K562 (cell line): ENCODE measurements at regions not wholly inside any gene's neighbourhood (a gene's known extent, or its start where the extent isn't known, plus 50 kb on each side); places are given as distances from the start of the nearest gene placed in this dataset.

Experiments used
- CBFB ChIP-seq: sonication (generic); formaldehyde crosslinking; IDR thresholded peaks from 2 replicates; pipeline ENCODE4 v1.4.0; 2020; ENCODE audit warnings: mild to moderate bottlenecking, missing genetic modification reagents
- MTA3 ChIP-seq: fragments of 450-650 bp; formaldehyde crosslinking; IDR thresholded peaks from 2 replicates; pipeline ENCODE4 v1.6.1; 2017; ENCODE audit warnings: mild to moderate bottlenecking, borderline replicate concordance
- RCOR1 ChIP-seq, 2 experiments: IDR thresholded peaks; 2 replicates each; pipeline ENCODE4 v1.6.1; 2012; ENCODE audit warnings: low read depth in 2 of 2, low read length in 2 of 2, borderline replicate concordance in 1 of 2, improper control_type of control experiment in 1 of 2
- TEAD2 ChIP-seq: fragments of 450-650 bp; IDR thresholded peaks from 2 replicates; pipeline ENCODE4 v1.6.1; 2016; ENCODE audit warnings: missing genetic modification characterization, control low read depth, missing compliant biosample characterization
- ZNF609 ChIP-seq: sonication (generic); formaldehyde crosslinking; IDR thresholded peaks from 2 replicates; pipeline ENCODE4 v1.8.1; 2023; ENCODE audit warnings: missing genetic modification reagents, mild to moderate bottlenecking, borderline replicate concordance

GRCh38 chr13:83007226-83007625 lies 875.0 kb downstream of the SLITRK1 start:
- no peak for TF ChIP-seq ZNF609 (CRISPR knock-in tag)
- TF ChIP-seq MTA3, result no peak
- TF ChIP-seq TEAD2, result no peak
- TF ChIP-seq RCOR1 (IDR thresholded peaks at IDR 0.05; ENCODE audit: borderline replicate concordance in 1 of 2, low read depth in 2 of 2, low read length in 2 of 2), result no peak
- TF ChIP-seq CBFB (CRISPR knock-in tag), result no peak
